Fibroblast of skin of abdomen (primary cell): ENCODE measurements at regions not wholly inside any gene's neighbourhood (a gene's known extent, or its start where the extent isn't known, plus 50 kb on each side); places are given as distances from the start of the nearest gene placed in this dataset.

Experiments used
- DNase-seq: peaks from one replicate; pipeline ENCODE4 v3.0.0-alpha.2; 2013

DNA sequence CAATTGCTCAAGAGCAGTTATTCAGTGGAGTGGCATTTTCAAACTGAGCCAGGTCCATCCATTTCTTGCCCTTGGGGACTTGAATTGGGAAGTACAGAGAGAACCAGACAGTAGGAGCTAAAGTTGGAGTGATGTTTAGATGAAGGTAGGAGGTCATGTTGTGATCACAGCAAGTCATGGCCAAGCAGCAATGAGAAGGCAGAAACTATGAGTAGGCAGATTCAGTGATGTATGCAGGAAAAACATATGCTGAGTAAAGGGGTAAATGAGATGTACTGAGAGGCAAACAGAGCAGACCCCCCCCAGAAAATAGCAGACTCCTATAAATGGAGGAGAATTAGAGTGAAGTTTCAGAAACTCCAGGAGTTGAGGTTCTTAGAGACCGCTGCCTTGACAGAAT, 95.8 kb downstream of the PERP start:
- DNase-seq, result no peak

DNA sequence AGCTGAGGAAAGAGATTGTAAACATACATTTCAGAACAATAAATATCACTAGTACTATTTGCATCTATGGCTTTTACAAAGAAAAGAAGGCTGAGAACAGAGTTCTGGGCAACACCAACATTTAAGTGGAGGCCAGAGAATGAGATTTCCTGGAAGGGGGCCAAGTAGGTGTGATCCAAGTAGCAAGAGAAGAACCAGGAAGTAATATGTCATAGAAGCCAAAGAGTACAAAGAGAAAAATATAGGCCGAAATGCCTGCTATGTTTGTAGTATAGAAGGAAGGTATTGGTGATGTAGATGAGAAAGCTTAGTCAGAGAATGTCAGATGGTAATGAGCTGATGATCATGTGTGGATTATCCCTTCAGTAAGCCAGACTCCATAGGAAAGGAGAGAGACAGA, 94.5 kb downstream of the PERP start:
- DNase-seq, result no peak

DNA sequence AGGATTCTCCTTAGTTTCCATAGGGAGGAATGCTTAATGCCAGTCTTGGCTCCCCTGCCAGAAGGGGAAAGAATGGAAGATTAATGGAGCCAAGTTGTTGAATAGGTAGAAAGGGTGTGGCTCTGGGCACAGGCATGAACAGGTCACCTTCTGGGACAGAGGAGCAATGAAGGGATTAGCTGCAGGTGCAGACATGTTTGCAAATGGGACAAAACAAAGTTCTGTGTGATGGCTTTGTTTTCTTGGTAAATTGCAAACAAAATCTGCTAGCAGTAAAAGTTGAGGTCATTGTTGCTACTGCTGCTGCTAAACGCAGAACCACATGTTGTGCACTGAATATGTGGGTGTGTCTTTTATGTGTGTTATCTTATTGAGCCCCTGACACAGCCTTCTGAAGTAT, 93.3 kb downstream of the PERP start:
- no peak for DNase-seq

DNA sequence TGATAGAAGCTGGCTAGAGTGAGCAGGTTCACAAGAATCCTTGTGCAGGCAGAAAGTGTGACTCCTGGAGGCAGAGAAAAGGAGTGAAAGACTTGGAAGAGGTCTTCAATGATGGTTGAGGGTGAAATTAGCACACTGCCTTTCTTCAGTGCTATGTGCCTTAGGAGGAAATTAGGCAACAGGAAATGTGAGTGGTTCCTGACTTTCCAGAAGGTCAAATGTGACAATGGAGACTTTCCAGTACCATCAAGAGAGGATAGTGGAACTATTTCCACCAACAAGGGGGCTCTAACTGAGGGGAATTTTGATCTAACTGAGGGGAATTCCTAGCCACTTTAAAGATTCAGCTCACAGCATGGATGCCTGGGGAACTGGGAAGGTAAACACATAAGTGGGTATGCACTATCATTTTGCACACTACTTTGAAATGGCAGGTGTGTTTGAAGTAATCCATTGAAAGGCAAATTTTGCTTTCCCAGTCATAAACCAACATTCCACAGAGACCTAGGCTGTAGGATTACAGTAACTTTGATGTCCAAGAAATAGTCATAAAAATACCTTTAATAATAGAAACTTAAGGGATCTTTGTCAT, 90.0 kb downstream of the PERP start:
- no peak for DNase-seq

DNA sequence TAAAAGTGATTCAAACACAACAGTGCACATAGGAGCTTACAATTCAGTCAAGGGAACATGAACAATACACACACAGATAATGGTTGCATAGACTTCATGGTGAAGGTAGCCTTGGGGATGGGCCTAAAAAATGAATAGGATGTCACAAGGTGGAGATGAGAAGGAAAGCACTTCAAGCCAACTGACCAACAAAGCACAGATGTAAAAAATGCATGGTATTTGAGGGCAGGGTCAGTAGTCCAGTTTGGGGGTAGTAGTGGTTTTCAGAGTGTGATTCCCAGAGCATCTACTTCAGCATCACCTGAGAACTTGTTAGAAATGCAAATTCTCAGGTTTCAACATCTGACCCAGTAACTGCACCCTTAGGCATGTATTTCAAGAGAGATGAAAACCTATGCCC, 88.9 kb downstream of the PERP start:
- DNase-seq, result no peak

DNA sequence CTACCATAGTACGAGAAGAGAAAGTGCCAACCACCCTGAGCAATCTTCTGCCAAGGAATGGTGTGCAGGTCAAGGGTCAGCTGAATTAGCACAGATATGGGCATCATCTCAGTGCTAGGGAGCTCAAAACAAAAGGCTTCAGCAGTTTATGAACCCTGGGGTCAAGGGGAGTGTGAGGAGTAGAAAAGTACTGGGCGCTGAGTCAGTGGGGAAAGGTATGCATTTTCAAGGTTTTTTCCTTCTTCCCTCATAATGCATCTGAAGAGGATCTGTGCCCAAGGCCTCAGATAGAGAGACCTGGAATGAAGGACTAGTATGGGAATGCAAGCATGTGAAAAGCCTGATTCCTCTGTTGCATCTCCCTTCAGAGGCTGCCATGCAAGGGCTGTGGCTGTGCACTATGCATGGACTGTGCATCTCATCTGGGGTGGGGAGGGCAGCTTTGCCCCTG, 81.7 kb downstream of the PERP start:
- DNase-seq, result no peak

DNA sequence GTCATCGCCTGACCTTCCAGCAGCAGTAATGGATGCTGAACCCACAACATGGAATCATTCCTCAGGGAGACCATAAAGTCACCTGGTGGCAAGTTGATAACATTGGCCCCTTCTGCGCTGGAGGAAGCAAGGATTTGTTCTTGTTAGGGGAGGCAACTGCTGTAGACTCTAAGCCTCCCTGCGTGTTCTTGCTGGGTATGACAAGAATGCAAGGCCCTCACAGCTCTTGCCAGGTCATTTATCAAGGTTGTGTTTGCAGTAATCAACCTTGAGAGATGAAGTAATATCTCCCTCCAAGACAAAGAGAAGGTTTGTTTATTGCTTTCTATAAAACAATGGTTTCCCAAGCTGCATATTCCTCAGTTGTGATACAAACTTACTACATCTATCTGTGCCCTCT, 80.9 kb downstream of the PERP start:
- DNase-seq, result no peak

DNA sequence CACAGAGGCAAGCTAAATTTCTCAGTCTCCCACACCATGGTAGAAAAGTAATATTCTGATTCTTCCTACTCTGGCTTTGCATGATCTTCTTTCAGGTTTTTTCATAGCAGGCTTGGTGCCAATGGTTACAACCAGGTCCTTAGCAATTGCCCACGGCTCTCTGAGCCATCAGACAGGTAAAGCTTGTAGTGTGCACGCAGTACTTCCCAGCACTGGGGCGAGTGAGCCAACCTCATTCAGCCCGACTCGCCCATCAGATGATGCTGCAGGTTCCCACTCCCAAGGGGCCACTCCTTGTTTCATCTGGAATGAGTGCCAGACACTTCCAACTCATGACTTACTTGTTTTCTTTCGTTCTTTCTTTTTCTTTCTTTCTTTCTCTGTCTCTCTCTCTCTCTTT, 78.3 kb downstream of the PERP start:
- DNase-seq, result no peak

DNA sequence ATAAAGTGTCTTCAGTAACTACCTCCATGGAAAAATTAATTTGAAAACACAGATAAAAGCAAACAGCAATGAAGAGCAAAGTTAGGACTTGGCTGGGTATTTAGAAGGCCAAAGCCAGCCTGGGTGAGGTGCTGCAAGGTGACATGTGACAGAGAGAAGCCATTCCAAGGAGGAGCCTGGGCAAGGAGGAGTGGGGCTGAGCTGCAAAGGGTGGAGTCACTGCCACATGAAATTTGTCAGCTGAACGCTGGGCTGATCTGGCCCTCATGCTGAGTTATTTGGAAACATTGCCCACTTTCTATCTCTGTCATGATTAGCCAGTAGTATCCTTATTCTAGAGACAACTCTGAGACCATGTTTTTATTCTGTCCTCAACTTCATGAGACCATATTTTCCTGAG, 76.3 kb downstream of the PERP start:
- no peak for DNase-seq

DNA sequence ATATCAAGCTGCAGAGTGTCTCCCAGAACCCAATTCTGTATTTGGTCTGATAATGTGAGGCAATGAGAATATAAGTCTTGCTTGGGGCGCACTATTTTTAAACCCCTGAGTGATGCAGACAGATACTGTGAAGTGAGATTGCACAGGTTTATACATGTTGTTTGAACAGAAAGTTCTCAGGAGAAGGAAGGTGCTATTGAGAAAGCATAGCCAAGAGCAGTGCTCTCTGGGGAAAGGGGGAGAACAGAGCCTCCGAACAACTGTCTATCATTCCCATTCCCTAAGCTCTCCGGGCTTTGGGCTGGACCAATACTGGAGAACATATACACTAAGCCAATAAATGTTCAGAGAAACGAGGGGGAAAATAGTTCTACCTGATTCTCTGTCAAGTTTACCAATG, 75.8 kb downstream of the PERP start:
- DNase-seq, result no peak

DNA sequence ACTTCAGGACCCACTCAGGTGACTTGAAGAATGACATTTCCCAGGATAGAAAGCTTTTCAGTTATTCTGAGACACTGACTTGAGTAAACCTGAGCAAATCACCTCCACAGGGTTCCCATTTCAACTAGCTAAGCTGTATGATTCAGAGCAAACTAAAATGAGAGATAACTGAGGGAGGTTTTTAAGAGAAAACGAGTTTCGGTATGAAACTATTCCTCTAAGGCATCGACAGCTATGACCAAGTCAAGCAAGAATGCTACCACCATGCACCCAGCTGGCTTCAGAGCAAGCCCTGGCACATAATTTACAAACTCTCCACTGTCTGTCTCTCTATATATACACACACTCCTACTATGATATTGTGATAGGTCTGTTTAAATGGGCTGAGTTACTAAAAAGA, 75.4 kb downstream of the PERP start:
- no peak for DNase-seq

DNA sequence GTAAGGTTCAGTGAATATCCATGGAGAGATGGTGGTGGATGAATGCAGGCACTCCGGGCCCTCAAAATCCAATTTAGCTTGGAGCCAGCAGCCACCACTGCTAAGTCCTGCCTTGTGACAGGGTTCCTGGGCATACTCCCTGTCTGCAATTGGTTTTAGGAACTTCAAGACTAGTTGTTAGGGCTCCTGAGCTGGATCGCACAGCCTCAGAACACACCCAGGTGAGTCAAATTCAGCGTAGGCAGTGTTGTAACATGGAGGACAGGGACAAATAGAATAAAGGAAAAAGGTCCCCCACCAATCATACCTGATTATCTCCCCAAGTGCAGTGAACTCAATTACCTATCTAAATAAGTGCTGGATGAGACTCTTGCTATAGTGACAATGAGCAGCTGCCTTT, 74.6 kb downstream of the PERP start:
- no peak for DNase-seq

DNA sequence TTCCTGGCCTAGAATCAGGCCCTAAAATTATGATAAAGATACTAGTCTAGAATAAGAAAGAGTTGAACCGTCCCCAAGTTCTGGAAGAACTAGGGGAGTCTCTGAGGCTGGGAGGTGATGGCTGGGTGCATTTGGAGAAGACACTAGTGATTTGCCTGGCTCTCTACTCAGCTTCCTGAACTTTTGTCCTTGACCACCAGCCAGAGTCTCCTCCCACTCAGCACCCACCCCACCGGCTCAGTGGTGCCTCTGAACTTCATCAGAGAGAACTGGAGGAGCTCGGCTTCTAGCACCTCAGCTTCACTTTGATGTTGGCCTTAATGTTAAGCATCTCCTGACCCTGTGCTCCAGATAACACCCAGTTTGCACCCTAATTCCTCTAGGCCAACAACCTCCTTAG, 73.0 kb downstream of the PERP start:
- no peak for DNase-seq

DNA sequence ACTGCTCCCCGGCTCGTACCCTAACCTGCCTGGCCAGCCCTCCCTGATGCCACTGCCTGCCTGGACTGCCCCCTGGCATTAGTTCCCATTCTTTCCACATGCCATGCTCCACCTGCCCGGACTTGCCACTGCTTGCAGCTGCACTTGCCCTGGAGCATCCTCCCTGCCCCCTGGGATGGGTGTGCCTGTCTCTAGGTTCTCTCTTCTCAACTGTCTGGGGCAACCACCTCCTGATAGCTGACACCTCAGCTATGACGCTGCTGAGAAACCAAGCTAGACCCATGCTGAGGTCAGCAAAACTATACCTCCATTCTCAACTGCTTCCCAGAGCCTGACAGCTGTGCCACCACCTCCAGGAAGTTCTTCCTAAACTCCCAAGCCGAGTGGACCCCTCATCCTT, 72.1 kb downstream of the PERP start:
- no peak for DNase-seq

DNA sequence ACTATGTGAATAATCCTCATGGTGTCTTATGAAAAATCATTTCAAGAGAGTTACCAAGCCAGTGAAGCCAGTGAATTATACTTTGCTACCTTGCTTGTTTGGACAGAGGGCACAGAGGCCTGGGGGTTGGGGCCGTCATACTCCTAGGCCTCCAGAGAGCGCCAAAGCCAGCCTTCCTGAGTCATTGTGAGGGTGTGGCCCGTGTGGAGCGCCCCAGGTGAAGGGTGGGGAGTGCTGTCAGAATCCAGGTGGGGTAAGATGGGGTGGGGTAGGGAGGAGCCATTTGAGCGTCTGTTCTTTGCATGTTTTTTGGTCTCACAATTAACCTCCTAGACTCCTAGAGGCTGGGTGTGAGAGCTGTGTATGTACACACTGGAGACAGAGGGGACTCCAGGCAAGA, 71.1 kb downstream of the PERP start:
- DNase-seq, result no peak

DNA sequence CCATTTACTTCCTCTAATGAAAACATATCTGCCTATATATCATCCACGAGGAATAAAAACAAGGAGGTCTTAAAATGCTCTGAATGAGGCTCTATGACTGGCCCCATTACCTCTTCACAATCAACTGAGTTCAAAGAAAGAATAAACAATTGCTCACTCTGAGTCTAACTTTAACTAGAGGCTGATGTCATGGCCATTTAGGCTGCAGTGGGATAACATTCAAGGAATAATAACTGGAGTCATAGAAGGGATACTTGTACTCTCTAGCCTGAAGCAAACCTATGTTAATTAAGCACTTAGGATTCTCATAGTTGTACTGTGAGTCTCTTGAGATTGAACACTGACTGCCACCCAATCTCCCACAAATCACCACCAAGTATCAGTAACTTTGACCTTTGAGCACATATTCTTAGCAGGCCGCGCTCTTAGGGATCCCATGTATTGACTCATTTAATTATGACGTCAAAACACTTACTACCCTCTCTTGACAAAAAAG, 70.2 kb downstream of the PERP start:
- DNase-seq, result no peak

DNA sequence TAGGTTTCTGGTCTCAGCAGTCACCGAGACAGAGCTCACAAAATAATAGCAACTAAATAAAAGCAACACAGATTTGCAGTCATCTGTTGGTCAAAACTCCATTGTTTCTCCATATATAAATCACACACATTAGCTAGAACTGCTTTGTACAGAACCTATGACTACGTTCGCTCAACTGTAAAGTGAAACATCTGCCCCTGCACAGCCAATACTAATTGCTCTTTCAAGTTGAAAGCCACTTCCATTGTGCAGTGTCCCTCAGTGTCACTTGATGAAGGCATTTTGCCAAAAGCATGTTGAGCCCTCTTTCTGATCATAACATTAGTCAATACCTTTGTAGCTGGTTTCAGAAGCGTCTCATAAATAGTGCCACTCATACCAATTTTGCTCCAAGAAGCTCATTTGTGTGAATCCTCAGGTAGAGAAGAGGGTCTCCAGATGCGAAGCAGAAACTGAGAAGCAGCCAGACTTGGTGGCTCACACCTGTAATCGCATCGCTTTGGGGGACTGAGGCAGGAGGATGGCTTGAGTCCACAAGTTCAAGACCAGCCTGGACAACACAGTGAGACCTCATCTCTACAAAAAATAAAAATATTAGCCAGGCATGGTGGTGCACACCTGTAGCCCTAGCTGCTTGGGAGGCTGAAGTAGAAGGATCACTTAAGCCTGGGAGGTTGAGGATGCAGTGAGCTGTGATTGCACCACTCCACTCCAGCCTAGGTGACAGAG, 68.9 kb downstream of the PERP start:
- DNase-seq, result no peak
